Endodermal cell (in vitro differentiated cells): ENCODE measurements at regions not wholly inside any gene's neighbourhood (a gene's known extent, or its start where the extent isn't known, plus 50 kb on each side); places are given as distances from the start of the nearest gene placed in this dataset.

Source experiments
- DNase-seq: peaks from one replicate; pipeline ENCODE4 v3.0.0-alpha.2; 2017
- H3K27ac ChIP-seq: 2 replicates; pipeline ENCODE4 v1.5.1; 2013; ENCODE audit warnings: mild to moderate bottlenecking, low read depth, low read length, moderate library complexity
- H3K27me3 ChIP-seq: 2 replicates; pipeline ENCODE4 v1.6.1; 2013; ENCODE audit warnings: mild to moderate bottlenecking, low read length, moderate library complexity; ENCODE audit not compliant: insufficient read depth, control insufficient read depth, poor library complexity, severe bottlenecking
- H3K36me3 ChIP-seq: 2 replicates; pipeline ENCODE4 v1.7.0; 2013; ENCODE audit warnings: mild to moderate bottlenecking, low read length, moderate library complexity; ENCODE audit not compliant: control insufficient read depth, insufficient read depth
- H3K4me1 ChIP-seq: one replicate; pipeline ENCODE4 v1.7.0; 2013; ENCODE audit warnings: low read length; ENCODE audit not compliant: control insufficient read depth, insufficient read depth
- H3K4me3 ChIP-seq: 2 replicates; pipeline ENCODE4 v1.5.1; 2013; ENCODE audit warnings: mild to moderate bottlenecking, low read length, moderate library complexity
- H3K9ac ChIP-seq: 2 replicates; pipeline ENCODE4 v1.6.1; 2013; ENCODE audit warnings: mild to moderate bottlenecking, low read length, moderate library complexity; ENCODE audit not compliant: poor library complexity, severe bottlenecking; ENCODE audit errors: extremely low read depth
- H3K9me3 ChIP-seq: 2 replicates; pipeline ENCODE4 v1.6.1; 2013; ENCODE audit warnings: mild to moderate bottlenecking, low read length, moderate library complexity; ENCODE audit not compliant: control insufficient read depth
- H3K27ac Mint-ChIP-seq: 2 replicates; pipeline ENCODE4 v1.8.0; 2020; ENCODE audit warnings: mixed read lengths
- H3K27me3 Mint-ChIP-seq: 2 replicates; pipeline ENCODE4 v1.8.0; 2021; ENCODE audit warnings: mild to moderate bottlenecking, mixed read lengths; ENCODE audit not compliant: insufficient read depth
- H3K36me3 Mint-ChIP-seq: 2 replicates; pipeline ENCODE4 v1.8.0; 2020; ENCODE audit warnings: low read depth, mixed read lengths
- H3K4me1 Mint-ChIP-seq: 2 replicates; pipeline ENCODE4 v1.8.0; 2020; ENCODE audit warnings: mixed read lengths
- H3K4me3 Mint-ChIP-seq: 2 replicates; pipeline ENCODE4 v1.8.0; 2020; ENCODE audit warnings: mild to moderate bottlenecking, moderate library complexity, mixed read lengths
- H3K9me3 Mint-ChIP-seq: 2 replicates; pipeline ENCODE4 v1.8.0; 2020; ENCODE audit warnings: mild to moderate bottlenecking, mixed read lengths
- CTCF ChIP-seq: fragments of 200-600 bp; sonication (generic); conservative IDR thresholded peaks from 2 replicates; pipeline ENCODE4 v1.5.0; 2021; ENCODE audit warnings: antibody characterized with exemption, mild to moderate bottlenecking
- WGBS, 2 experiments: methylation state at CpG; one replicate each; pipeline versions ENCODE4 v1.1.5 to v1.1.7; 2013; ENCODE audit warnings: missing lambda C conversion rate in 2 of 2, mixed read lengths in 1 of 2; ENCODE audit not compliant: insufficient coverage in 1 of 2, insufficient read length in 1 of 2; 5-methylcytosine and 5-hydroxymethylcytosine counted together

- peaks cover 22% of the 10 kb centered on the region for H3K27me3 Mint-ChIP-seq
Observed at GRCh38 chr20:22425344-22426295, 158.8 kb downstream of the FOXA2 start.

GRCh38 chr20:22423190-22423832 lies 161.1 kb downstream of the FOXA2 start:
- Histone ChIP-seq H3K9ac (no peak overlapping the region), H3K27me3 (no peaks in the 10 kb centered on the region), H3K36me3 (no peaks in the 10 kb centered on the region), H3K4me1 (peaks cover 7% of the 10 kb centered on the region), H3K27ac (no peak overlapping the region), H3K4me3 (no peak overlapping the region), H3K9me3 (peaks cover 19% of the 10 kb centered on the region)
- H3K4me3 Mint-ChIP-seq, result no peak overlapping the region
- H3K4me1 Mint-ChIP-seq, result peaks cover 16% of the 10 kb centered on the region
- WGBS, 2 experiments, result 93 to 96% methylated on average over 6 of the region's 6 CpGs
- no peak for DNase-seq
- no peaks in the 10 kb centered on the region for H3K36me3 Mint-ChIP-seq
- H3K27me3 Mint-ChIP-seq, result peaks cover 9% of the 10 kb centered on the region
- peaks cover 18% of the 10 kb centered on the region for H3K9me3 Mint-ChIP-seq
- no peak overlapping the region for H3K27ac Mint-ChIP-seq
- TF ChIP-seq CTCF, result no peak

More at GRCh38 chr20:22425344-22426295, 158.8 kb downstream of the FOXA2 start:
- peak overlapping the region; percentile 70 for H3K4me3 ChIP-seq
- H3K9ac ChIP-seq, result peak overlapping the region; percentile 41
- Mint-ChIP-seq H3K4me1 (peaks cover 36% of the 10 kb centered on the region), H3K9me3 (peaks cover 18% of the 10 kb centered on the region), H3K36me3 (no peaks in the 10 kb centered on the region), H3K4me3 (peak overlapping the region; percentile 10), H3K27ac (peak overlapping the region; percentile 88)
- no peak overlapping the region for H3K27ac ChIP-seq
- no peak for TF ChIP-seq CTCF
- H3K36me3 ChIP-seq, result no peaks in the 10 kb centered on the region
- no peaks in the 10 kb centered on the region for H3K27me3 ChIP-seq
- H3K4me1 ChIP-seq, result peaks cover 23% of the 10 kb centered on the region
- 81 to 85% methylated on average over 3 to 5 of the region's 5 CpGs for WGBS, 2 experiments
- DNase-seq, result no peak
- peaks cover 23% of the 10 kb centered on the region for H3K9me3 ChIP-seq

- peaks cover 5% of the 10 kb centered on the region for H3K27me3 Mint-ChIP-seq
Observed at GRCh38 chr20:22420116-22420598, 164.2 kb downstream of the FOXA2 start.

More at GRCh38 chr20:22420116-22420598, 164.2 kb downstream of the FOXA2 start:
- no peak overlapping the region for H3K4me3 ChIP-seq
- H3K4me1 Mint-ChIP-seq, result peaks cover 5% of the 10 kb centered on the region
- 96 to 100% methylated on average over 3 of the region's 3 CpGs for WGBS, 2 experiments
- no peak overlapping the region for H3K4me3 Mint-ChIP-seq
- no peak for DNase-seq
- no peak for TF ChIP-seq CTCF
- peaks cover 3% of the 10 kb centered on the region for H3K4me1 ChIP-seq
- H3K36me3 Mint-ChIP-seq, result no peaks in the 10 kb centered on the region
- H3K9ac ChIP-seq, result no peak overlapping the region
- H3K36me3 ChIP-seq, result no peaks in the 10 kb centered on the region
- no peaks in the 10 kb centered on the region for H3K27me3 ChIP-seq
- H3K9me3 ChIP-seq, result peaks cover 5% of the 10 kb centered on the region
- H3K27ac ChIP-seq, result no peak overlapping the region
- no peaks in the 10 kb centered on the region for H3K9me3 Mint-ChIP-seq
- no peak overlapping the region for H3K27ac Mint-ChIP-seq
